Left lobe of liver (tissue), 2 donors: ENCODE measurements at regions not wholly inside any gene's neighbourhood (a gene's known extent, or its start where the extent isn't known, plus 50 kb on each side); places are given as distances from the start of the nearest gene placed in this dataset.

ENCODE experiments used
- ATAC-seq: fragments of 200-7000 bp; cut with Tn5 transposase; one replicate; pipeline ENCODE4 v1.9.1; 2020; ENCODE audit warnings: mild to moderate bottlenecking, moderate library complexity
- DNase-seq: peaks from one replicate; pipeline ENCODE4 v3.0.0-alpha.2; 2020; ENCODE audit warnings: low spot score
- donor health status: DM: no; HTN: no; CAD: no; lungs with moderate emphysema.
- donor health status: DM: no; HTN: yes; CAD: no.

- DNase-seq (no peak), ATAC-seq (no peak)
These were observed 259.8 kb upstream of the CXCR4 start for GRCh38 chr2:136377423-136378382.

- ATAC-seq = no peak
- no peak for DNase-seq
These were observed 258.9 kb upstream of the CXCR4 start for GRCh38 chr2:136376798-136377211.

DNA sequence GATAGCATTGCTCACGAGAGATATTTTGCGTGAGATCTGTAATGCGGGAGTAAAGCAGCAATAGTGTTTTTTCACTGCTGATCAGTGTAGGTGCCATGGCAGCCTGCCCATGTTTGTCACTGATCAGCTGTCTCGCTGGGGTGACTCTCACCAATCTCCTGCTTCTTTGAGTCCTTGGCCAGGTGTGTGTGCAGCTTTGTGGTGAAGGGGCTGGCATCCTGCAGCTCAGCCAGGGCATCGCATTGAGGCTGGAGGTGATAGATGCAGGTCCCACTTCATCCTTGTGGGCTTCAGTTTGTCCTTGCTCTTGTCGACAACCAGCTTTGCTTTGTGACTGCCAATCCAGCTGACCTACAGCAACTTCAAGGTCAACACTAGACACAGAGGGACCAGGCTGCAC, 258.3 kb upstream of the CXCR4 start:
- ATAC-seq (no peak), DNase-seq (no peak)

DNA sequence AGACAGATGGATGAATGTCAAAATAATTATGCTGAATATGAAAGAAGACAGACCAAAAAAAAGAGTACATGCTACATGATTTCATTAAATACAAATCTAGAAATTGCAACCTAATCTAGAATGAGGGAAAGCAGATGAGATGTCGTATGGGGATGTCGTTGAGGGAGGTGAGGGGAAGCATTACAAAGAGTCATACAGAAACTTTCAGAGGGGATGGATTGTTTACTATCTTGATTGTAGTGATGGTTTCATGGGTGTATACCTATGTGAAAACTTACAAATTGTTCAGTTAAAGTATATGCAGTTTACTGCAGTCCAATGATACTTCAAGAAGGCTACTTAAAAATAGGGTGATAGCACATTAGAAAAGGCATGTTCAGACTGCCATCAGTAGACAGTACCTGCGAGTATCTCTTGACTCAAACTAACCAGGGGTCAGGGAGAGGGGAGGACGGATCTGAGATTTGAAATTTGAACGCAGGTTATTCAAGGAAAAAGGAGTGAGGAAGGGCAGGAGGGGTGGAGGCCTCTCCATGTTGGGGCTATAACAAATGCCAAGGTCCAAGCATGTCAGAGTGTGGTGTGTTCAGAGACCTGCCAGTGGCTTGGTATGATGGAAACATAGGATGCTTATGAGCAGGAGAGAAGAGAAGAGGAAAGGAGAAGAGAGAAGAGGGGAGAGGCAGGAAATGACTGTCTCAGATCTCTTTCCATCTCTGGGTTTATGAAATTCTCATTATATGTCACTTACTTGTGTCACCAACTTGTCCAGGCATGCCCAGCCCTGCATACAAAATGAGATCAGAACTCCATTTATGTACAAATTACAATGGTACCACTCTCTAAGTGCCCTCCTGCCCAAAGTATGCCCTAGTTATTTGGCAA, 257.3 kb upstream of the CXCR4 start:
- ATAC-seq = no peak
- no peak for DNase-seq

DNA sequence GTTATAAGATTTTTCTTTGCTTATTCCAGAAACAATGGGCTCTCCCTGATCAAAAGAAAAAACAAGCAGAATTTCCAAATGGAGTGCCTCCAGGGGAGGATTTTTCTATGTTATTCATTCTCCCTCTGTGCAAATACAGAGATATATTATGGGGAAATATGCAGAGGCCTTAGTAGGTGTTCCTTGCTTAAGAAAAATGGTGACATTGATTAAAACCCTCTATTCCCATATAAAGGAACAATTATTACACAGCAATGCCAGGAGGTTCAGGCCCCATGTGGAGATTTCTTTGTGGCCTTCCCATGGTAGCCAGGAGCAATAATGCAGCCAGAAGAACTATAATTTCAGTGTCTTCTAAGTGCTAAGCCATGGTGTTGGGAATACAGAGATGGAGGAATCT, 255.9 kb upstream of the CXCR4 start:
- ATAC-seq (no peak), DNase-seq (no peak)

GRCh38 chr2:136373029-136373428, 255.1 kb upstream of the CXCR4 start:
- DNase-seq = no peak
- ATAC-seq = no peak

- no peak for ATAC-seq
- DNase-seq = no peak
These were observed 246.0 kb upstream of the CXCR4 start for GRCh38 chr2:136363900-136364299.

GRCh38 chr2:136363470-136363869, 245.5 kb upstream of the CXCR4 start:
- DNase-seq (no peak), ATAC-seq (no peak)

DNA sequence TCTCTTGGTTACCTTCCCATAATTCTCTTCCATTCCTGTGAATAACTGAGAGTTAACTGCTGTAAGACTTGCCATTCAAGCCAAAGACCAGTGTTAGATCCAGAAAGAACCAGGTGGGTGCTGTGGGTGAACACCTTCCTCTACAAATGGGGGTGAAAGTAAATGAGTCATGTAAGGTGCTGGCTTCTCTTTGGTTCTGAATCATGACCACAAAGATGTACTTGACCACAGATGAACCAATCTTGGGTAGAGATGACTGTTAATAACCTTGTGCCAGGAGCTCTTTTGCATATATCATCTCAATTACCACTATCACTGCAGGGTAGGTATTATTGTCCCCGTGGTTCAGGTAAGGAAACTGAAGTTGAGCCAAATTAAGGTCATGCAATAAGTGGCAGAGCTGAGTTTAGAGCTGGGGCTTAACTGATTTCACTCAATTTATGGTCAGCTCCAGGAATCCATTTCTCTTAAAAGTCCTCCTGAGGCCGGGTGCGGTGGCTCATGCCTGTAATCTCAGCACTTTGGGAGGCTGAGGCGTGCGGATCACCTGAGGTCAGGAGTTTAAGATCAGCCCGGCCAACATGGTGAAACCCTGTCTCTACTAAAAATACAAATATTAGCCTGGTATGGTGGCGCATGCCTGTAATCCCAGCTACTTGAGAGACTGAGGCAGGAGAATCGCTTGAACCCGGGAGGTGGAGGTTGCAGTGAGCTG, 244.9 kb upstream of the CXCR4 start:
- DNase-seq (no peak), ATAC-seq (no peak)

DNA sequence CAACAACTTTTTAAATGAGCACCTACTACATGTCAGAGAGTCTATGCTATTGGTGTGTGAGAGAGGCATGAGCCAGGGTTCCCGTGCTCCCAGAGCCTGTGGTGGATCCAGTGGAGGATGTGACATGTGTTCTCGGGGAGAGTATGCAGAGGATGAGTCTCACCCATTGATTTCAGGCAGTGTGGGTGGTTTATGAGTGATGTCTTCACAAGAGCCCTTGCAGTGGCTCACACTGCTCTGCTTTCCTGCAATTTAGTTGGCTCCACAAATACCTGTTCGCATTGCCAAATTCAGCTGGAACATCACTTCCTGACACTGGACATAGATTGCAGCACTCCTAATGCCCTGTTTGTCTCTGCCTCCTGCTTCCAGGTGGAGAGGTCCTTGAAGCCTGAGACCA, 243.6 kb upstream of the CXCR4 start:
- ATAC-seq (no peak), DNase-seq (no peak)

- ATAC-seq = no peak
- DNase-seq = no peak
These were observed 242.8 kb upstream of the CXCR4 start for GRCh38 chr2:136360790-136361189.

- no peak for ATAC-seq
- DNase-seq = no peak
These were observed 241.4 kb upstream of the CXCR4 start for GRCh38 chr2:136359121-136359965.

GRCh38 chr2:136358576-136358975, 240.6 kb upstream of the CXCR4 start:
- no peak for ATAC-seq
- peak; percentile 26 for DNase-seq

GRCh38 chr2:136357007-136357380, 239.0 kb upstream of the CXCR4 start:
- no peak for DNase-seq
- no peak for ATAC-seq

DNA sequence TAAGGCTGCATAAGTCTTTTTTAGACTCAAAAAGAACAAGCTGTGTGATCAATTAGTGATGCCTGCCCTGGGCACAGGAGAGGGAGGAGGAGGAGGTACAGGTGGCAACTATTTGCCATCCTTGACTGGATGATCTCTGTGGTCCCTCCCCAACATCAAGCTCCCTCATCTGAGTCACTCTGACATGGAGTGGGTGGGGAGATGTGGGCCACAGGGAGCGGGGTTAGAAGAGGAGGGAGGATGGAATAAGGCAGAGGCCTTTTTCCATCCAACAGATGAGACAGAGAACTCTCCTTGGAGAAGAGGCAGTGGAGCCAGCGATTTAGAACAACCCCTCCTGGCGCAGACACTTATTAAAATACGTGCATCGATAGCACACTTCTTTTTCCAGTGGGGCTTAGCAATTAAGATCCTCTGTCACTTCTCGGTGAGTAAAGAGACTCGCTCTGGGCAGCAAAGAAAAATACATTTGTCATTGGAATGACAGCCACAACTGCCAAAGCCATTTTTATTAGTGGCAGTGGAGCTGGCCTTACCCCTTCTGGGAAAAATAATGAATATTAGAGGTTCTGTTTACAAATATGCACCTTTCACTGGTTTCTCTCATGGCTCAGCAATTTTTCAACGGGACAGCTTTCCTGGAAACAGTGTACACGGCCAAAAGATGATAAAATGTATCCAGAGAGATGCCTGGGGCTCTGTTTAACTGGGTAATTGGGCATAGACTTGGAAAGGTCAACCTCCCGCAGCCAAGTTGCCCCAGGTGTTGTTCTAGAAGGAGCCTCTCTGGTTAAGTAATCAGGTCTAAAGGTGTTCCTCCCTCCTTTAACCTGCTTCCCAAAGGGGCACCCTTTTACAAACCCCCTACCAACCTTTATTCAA, 238.4 kb upstream of the CXCR4 start:
- ATAC-seq (no peak), DNase-seq (no peak)

GRCh38 chr2:136351684-136352083, 233.7 kb upstream of the CXCR4 start:
- no peak for ATAC-seq

DNA sequence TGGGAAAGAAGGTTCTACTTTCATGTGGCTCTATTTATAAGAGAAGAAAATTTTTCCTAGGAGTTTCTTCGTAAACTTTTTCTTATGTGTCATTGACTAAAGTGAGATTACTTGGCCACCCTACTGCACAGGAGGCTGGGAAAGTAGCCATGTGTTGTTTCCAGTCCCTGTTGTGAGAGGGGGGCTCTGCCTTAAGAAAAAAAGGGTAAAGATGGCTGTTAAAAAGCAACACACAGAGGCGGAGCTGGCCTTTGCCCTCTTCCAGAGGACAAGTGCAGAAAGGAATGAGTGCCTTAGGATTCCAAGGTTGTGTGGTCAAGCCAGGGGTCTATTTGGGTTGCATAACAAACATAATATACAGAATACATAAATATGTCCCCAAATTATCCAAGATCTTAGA, 230.0 kb upstream of the CXCR4 start:
- ATAC-seq = no peak

More at GRCh38 chr2:136351684-136352083, 233.7 kb upstream of the CXCR4 start:
- DNase-seq = no peak

GRCh38 chr2:136344339-136344738, 226.4 kb upstream of the CXCR4 start:
- DNase-seq (no peak), ATAC-seq (no peak)

More for the DNA sequence above, 230.0 kb upstream of the CXCR4 start:
- DNase-seq = no peak

DNA sequence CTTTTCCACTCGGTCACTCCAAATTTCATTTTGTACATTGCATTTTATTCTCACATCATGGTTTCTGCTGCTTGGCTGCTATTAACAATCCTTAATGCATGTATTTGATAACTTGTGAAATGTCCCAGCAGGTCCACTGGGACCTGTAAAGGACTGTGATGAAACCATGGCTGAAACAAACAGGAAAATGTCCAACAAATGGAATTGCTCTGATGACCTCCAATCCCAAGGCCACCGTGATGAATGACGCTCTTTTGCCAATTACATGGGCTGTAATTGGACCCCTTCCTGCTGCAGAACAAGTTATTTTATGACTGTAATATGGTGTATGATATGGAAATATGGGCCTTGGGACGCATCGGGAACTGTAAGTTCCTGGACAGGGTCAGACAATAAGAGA, 224.2 kb upstream of the CXCR4 start:
- ATAC-seq = no peak
- DNase-seq = no peak
